ENCODE measurements at regions not wholly inside any gene's neighbourhood (a gene's known extent, or its start where the extent isn't known, plus 50 kb on each side); places are given as distances from the start of the nearest gene placed in this dataset.
"Not testable (repeated sequence)": the region's sequence is repeated elsewhere in the genome, so short reads cannot be mapped to it uniquely, and the experiment has no call there.

GRCh38 chr9:135190789-135191577 lies 103.5 kb downstream of the OLFM1 start:
- DNase-seq (no peak), ATAC-seq (no peak)
- Histone ChIP-seq H3K27me3 (peaks cover 24 to 43% (median 30%) of the 10 kb centered on the region in 3 donors), H3K4me1 (no peaks in the 10 kb centered on the region), H3K27ac (no peak overlapping the region), H3K36me3 (no peaks in the 10 kb centered on the region), H3K9me3 (no peaks in the 10 kb centered on the region), H3K4me3 (no peak overlapping the region)
- in situ Hi-C loops (cut with MboI; ENCODE audit: low sequenced_read_pairs in 4 of 4) = no loop called here
- no peak for TF ChIP-seq POLR2A (IDR thresholded peaks at IDR 0.05)
- TF ChIP-seq CTCF (IDR thresholded peaks at IDR 0.05 in 4 of 5, conservative IDR thresholded peaks at IDR 0.05 in 1 of 5) = no peak
- intact Hi-C loops (cut with DNase I; ENCODE audit: low total_unique reads) = no loop called here

- in situ Hi-C loops (cut with MboI; ENCODE audit: low sequenced_read_pairs in 4 of 4) (no loop called here), intact Hi-C loops (cut with DNase I; ENCODE audit: low total_unique reads) (no loop called here)
- Histone ChIP-seq H3K27me3 (peaks cover 22 to 34% (median 30%) of the 10 kb centered on the region in 3 donors), H3K4me3 (no peak overlapping the region), H3K36me3 (no peaks in the 10 kb centered on the region), H3K9me3 (no peaks in the 10 kb centered on the region), H3K27ac (no peak overlapping the region), H3K4me1 (no peaks in the 10 kb centered on the region)
- no peak for ATAC-seq
- no peak for DNase-seq
- no peak for TF ChIP-seq CTCF (IDR thresholded peaks at IDR 0.05 in 4 of 5, conservative IDR thresholded peaks at IDR 0.05 in 1 of 5)
These were observed 105.2 kb downstream of the OLFM1 start for GRCh38 chr9:135192686-135193085.

- H3K36me3 ChIP-seq; in situ Hi-C loops (cut with MboI; ENCODE audit: low sequenced_read_pairs in 4 of 4); H3K4me3 ChIP-seq; H3K27ac ChIP-seq; intact Hi-C loops (cut with DNase I; ENCODE audit: low total_unique reads); H3K9me3 ChIP-seq; ATAC-seq; H3K4me1 ChIP-seq; DNase-seq: not testable (repeated sequence)
- H3K27me3 ChIP-seq = peaks cover 28 to 41% (median 32%) of the 10 kb centered on the region in 3 donors
These were observed 108.5 kb downstream of the OLFM1 start for GRCh38 chr9:135195975-135196374.

DNA sequence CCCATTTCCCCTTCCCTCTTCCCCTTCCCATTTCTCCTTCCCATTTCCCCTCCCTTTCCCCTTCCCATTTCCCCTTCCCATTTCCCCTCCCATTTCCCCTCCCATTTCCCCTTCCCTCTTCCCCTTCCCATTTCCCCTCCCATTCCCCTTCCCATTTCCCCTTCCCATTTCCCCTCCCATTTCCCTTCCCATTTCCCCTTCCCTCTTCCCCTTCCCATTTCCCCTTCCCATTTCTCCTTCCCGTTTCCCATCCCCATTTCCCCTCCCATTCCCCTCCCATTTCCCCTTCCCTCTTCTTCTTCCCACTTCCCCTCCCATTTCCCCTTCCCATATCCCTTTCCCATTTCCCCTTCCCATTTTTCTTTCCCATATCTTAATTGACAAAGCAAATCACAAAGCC lies 109.0 kb downstream of the OLFM1 start:
- H3K27me3 ChIP-seq = peaks cover 26 to 41% (median 31%) of the 10 kb centered on the region in 3 donors
- in situ Hi-C loops (cut with MboI; ENCODE audit: low sequenced_read_pairs in 4 of 4) = no loop called here
- H3K36me3 ChIP-seq = no peaks in the 10 kb centered on the region
- no peak for TF ChIP-seq POLR2A (IDR thresholded peaks at IDR 0.05)
- no peak for TF ChIP-seq CTCF (IDR thresholded peaks at IDR 0.05 in 4 of 5, conservative IDR thresholded peaks at IDR 0.05 in 1 of 5)
- no peak overlapping the region for H3K27ac ChIP-seq
- intact Hi-C loops (cut with DNase I; ENCODE audit: low total_unique reads) = no loop called here
- ATAC-seq (no peak), DNase-seq (no peak)
- no peak overlapping the region for H3K4me3 ChIP-seq
- no peaks in the 10 kb centered on the region for H3K9me3 ChIP-seq
- no peaks in the 10 kb centered on the region for H3K4me1 ChIP-seq

GRCh38 chr9:135198144-135198543 lies 110.7 kb downstream of the OLFM1 start:
- H3K9me3 ChIP-seq = no peaks in the 10 kb centered on the region
- H3K36me3 ChIP-seq = no peaks in the 10 kb centered on the region
- no peaks in the 10 kb centered on the region for H3K4me1 ChIP-seq
- peaks cover 25 to 34% (median 28%) of the 10 kb centered on the region in 3 donors for H3K27me3 ChIP-seq
- no peak overlapping the region for H3K27ac ChIP-seq
- in situ Hi-C loops (cut with MboI; ENCODE audit: low sequenced_read_pairs in 4 of 4) (no loop called here), intact Hi-C loops (cut with DNase I; ENCODE audit: low total_unique reads) (no loop called here)
- no peak overlapping the region for H3K4me3 ChIP-seq
- DNase-seq (no peak), ATAC-seq (no peak)
- TF ChIP-seq POLR2A (IDR thresholded peaks at IDR 0.05) = no peak
- TF ChIP-seq CTCF (IDR thresholded peaks at IDR 0.05 in 4 of 5, conservative IDR thresholded peaks at IDR 0.05 in 1 of 5) = no peak

All from gastrocnemius medialis (tissue), 4 donors.